HG03378 (cell line): ENCODE measurements at regions not wholly inside any gene's neighbourhood (a gene's known extent, or its start where the extent isn't known, plus 50 kb on each side); places are given as distances from the start of the nearest gene placed in this dataset.
"Not testable (repeated sequence)": the region's sequence is repeated elsewhere in the genome, so short reads cannot be mapped to it uniquely, and the experiment has no call there.

Experiments
- ATAC-seq: cut with Tn5 transposase; IDR thresholded peaks from one replicate; pipeline ENCODE4 v1.9.1; 2021; ENCODE audit warnings: mild to moderate bottlenecking, moderate library complexity; ENCODE audit not compliant: unreplicated experiment

DNA sequence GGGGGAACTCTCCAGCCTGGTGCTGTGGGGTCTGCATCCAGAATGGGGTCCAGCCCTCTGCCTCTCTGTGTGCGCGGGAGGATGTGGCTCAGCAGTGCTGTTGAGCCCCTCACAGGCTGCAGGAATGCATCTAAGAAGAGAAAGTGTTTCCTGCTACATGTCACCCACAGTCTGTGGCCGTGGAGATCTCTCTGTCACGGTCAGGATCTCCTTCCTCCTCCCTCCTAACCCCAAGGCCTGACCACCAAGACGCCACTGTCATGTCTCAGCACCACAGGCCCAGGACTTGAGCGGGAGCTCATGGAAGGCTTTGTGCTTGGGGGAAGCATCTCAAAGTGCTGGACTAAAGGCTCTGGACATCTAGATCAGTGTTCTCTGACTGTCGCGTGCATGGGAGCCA lies 90.1 kb downstream of the SREK1 start:
- ATAC-seq: no peak

DNA sequence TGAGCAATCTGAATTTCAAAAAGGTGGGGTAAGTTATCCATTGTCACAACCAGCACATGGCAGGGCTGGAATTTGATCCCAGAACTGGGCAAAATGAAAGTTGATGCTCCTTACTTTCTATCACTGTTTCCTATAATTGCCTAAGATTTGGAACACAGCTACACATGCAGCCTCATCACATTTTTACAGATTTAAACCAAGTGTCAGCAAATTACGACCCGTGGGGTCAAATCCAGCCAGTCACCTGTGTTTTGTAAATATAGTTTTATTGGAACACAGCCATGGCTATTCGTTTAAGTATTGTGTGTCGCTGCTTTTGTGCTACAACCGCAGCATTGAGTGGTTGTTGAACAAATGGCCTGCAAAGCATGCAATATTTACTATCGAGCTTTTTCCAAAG lies 94.3 kb downstream of the SREK1 start:
- ATAC-seq: no peak

GRCh38 chr5:66239034-66239433 lies 94.9 kb downstream of the SREK1 start:
- ATAC-seq: no peak

DNA sequence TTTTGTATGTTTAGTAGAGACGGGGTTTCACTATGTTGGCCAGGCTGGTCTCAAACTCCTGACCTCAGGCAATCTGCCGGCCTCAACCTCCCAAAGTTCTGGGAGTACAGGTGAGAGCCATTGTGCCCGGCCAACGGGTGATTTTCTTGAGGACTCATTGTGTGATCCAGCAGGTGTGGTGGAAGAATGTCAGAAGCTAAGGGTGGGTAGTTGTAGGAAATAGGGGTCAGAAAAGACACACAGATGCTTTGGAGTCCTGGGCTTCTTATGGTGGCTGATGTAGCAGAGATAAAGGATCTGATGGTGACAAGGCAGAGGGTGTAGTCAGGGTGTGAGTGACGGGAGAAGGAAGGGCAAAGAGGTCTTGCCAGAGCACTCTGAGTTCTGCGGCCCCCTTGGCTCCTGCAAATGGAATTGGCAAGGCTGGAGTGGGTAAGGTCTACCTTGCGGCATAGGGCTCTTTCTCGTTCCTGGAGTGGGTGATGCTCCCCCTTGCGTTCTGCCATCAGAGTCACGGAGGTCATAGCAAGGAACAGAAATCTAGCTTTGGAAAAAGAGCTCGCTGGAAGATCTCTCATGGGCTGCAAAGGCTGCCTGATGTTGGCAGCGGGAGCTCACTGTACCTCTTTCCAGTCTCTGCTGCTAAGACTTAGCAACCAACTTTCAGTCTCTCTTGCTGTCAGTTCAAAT lies 97.2 kb downstream of the SREK1 start:
- ATAC-seq: no peak

- no peak for ATAC-seq
These were observed 98.1 kb downstream of the SREK1 start for GRCh38 chr5:66242050-66242715.

GRCh38 chr5:66246608-66247007 lies 102.5 kb downstream of the SREK1 start:
- no peak for ATAC-seq

GRCh38 chr5:66247176-66247960 lies 103.3 kb downstream of the SREK1 start:
- ATAC-seq: no peak

- ATAC-seq: no peak
These were observed 104.8 kb downstream of the SREK1 start for GRCh38 chr5:66248874-66249273.

DNA sequence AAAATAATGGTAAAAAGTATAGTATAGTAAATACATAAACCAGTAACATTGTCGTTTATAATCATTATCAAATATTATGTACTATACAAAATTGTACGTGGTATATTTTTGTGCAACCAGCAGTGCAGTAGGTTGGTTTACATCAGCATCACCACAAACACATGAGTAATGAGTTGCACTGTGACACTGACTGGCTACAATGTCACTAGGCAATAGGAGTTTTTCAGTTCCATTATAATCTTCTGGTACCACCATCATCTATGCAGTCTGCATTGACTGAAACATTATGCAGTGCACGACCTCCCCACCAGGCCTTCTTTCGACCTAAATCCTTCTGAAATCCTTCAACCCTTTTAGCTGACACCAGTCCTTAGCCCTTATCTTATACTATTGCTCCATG lies 105.8 kb downstream of the SREK1 start:
- no peak for ATAC-seq

DNA sequence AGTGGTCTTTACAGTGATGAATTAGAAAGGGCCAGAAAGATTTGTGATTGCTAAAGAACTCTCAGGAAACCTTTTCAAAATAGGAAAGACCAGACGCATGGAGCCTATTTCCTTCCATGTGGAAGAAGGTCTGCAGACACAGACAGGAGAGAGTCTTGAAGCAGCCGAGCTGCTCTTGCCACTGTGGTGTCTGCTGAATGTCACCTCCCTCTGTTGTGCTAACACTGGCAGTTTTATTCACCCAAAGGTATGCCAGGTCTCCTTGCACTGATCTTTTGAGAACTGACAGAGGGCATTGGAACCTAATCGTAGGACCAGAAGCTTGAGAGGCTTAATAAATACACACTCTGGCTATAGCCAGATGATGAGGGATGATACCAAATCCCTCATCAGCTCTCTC lies 108.7 kb downstream of the SREK1 start:
- ATAC-seq: no peak

- ATAC-seq: no peak
These were observed 111.6 kb downstream of the SREK1 start for GRCh38 chr5:66255714-66256113.

- ATAC-seq: no peak
These were observed 129.0 kb downstream of the SREK1 start for GRCh38 chr5:66273121-66273520.

GRCh38 chr5:66276986-66277385 lies 132.9 kb downstream of the SREK1 start:
- ATAC-seq: no peak

DNA sequence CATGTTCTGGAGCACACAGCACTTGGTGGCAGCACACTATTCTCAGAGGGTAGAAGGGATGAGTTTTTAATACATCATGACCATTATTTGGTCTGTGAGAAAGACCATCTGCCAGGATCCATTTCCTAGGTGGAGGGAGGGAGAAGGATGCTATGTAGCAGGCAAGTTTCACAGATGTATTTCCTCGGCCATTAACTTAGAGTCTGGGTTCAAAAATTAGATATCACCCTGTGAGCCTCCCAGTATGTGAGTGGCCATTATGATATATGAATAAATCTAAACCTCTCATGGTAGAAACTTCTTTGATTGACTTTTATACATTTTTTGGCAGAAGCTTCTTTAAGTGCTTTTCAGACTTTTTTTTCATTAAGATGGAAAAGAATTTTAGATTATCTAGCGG lies 133.9 kb downstream of the SREK1 start:
- ATAC-seq: no peak

- ATAC-seq: no peak
These were observed 137.2 kb downstream of the SREK1 start for GRCh38 chr5:66281294-66281693.

DNA sequence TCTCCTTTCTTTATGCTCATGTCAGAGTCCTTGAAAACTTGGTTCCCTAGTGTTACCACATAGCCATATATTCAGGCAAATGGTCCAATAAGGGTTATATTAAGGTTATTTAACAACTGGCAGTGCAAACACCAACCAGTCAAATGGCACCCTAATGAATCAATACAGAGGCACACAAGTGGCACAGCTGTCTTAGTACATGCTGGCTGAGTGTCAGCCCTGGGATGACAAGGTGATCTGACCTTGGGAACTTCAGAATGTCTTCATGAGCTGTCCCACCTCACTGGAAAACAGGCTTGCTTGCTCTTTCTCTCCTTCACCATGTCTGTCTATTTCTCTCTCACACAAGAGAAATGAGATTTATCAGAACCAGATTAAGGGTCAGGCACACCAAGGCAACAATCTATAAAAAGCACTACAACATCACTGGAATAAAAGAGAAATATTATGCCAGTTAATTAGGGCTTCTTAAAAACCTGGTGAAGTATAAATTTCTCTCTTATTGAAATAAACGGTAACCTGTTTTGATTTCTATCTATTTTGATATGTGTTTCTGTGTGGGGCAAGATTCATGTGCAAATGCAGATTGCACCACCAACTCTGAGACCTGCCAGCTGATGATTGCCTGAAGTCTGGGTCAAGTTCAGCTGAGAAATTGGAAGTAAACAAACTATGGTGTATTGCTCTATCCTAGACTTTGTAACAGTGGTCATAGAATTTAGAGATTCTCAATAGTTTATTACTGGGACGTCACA lies 140.7 kb downstream of the SREK1 start:
- no peak for ATAC-seq

DNA sequence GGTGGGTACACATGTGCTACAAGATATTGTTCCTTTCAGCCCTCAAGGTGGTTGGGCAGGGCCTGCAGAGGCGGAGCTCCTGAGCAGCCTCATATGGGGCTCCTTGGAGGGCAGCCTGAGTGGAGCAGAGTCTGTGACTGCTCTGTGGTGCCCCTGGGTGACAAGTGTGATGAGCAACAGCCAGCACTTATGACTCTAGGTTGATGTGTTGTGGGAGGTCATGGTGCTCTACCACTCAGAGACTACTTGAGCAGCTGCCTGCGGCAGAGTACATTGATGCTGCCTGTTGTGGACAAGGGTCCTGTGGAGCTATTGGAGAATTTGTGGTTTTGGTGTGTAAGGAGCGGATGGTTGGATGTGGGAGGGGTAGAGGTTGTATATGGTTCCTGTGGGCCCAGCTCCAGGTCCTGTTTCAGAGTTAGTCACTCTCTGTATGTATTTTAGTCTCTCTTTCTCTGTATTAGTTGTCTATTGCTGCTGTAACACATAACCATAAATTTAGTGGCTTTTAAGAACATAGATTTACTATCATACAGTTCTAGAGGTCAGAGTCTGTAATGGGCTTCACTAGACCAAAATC lies 141.3 kb downstream of the SREK1 start:
- no peak for ATAC-seq

GRCh38 chr5:66291771-66292170 lies 147.7 kb downstream of the SREK1 start:
- ATAC-seq: no peak

DNA sequence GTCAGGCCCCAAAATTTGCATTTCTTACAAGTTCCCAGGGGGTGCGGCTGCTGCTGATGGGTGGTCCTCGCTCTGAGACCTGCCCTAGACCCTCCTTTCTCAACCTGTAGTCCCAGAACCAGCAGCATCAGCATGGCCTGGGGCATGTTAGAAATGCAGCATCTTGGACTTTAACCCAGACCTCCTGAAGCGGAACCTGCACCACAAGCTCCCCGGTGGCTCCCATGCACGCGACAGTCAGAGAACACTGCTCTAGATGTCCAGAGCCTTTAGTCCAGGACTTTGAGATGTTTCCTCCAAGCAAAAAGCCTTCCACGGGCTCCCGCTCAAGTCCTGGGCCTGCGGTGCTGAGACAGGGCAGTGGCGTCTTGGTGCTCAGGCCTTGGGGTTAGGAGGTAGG lies 149.8 kb downstream of the SREK1 start:
- ATAC-seq: not testable (repeated sequence)

- ATAC-seq: no peak
These were observed 155.4 kb downstream of the SREK1 start for GRCh38 chr5:66299463-66299862.

GRCh38 chr5:66302344-66302743 lies 158.2 kb downstream of the SREK1 start:
- ATAC-seq: no peak
